IMR-90 (cell line): ENCODE measurements at regions not wholly inside any gene's neighbourhood (a gene's known extent, or its start where the extent isn't known, plus 50 kb on each side); places are given as distances from the start of the nearest gene placed in this dataset.

ENCODE experiments used
- BHLHE40 ChIP-seq: fragments of 150-350 bp; IDR thresholded peaks from 2 replicates; pipeline ENCODE4 v1.6.1; 2016; ENCODE audit warnings: mild to moderate bottlenecking, low read depth, low read length
- CHD1 ChIP-seq: IDR thresholded peaks from 2 replicates; pipeline ENCODE4 v1.6.1; 2012; ENCODE audit warnings: low read depth, low read length, improper control_type of control experiment
- NFE2L2 ChIP-seq: fragments of 150-350 bp; IDR thresholded peaks from 2 replicates; pipeline ENCODE4 v1.6.1; 2016; ENCODE audit warnings: low read depth, mild to moderate bottlenecking, low read length
- POLR2A ChIP-seq: IDR thresholded peaks from 2 replicates; pipeline ENCODE4 v1.6.1; 2012; ENCODE audit warnings: mild to moderate bottlenecking, low read depth, low read length
- SMC3 ChIP-seq: fragments of 150-350 bp; IDR thresholded peaks from 2 replicates; pipeline ENCODE4 v1.6.1; 2016; ENCODE audit warnings: low read depth, mild to moderate bottlenecking, antibody characterized with exemption, low read length, moderate library complexity
- TF ChIP-seq, protein P1 (sequence below): conservative IDR thresholded peaks from 2 replicates; pipeline ENCODE4 v1.5.1; 2012; ENCODE audit warnings: mild to moderate bottlenecking, low read depth, low read length, improper control_type of control experiment

DNA sequence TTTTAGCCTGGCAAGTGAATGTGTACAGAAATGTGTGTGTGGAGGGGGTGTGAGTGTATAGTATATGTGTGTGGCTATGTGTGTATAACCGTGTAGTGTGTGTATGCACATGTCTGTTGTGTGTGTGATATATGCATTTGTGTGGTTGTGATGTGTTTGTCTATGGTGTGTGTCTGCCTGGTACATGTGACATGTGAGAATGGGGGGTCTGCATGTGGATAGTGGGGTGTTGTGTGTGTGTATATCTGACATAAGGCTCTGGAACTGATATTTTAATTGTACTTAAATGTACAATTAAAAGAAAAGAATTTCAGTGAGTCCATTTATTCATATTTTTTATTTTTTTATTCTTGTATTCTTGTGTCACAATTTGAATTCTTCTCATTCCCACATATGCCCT is 57.2 kb upstream of the CNR1 start:
- TF ChIP-seq, protein P1, sequence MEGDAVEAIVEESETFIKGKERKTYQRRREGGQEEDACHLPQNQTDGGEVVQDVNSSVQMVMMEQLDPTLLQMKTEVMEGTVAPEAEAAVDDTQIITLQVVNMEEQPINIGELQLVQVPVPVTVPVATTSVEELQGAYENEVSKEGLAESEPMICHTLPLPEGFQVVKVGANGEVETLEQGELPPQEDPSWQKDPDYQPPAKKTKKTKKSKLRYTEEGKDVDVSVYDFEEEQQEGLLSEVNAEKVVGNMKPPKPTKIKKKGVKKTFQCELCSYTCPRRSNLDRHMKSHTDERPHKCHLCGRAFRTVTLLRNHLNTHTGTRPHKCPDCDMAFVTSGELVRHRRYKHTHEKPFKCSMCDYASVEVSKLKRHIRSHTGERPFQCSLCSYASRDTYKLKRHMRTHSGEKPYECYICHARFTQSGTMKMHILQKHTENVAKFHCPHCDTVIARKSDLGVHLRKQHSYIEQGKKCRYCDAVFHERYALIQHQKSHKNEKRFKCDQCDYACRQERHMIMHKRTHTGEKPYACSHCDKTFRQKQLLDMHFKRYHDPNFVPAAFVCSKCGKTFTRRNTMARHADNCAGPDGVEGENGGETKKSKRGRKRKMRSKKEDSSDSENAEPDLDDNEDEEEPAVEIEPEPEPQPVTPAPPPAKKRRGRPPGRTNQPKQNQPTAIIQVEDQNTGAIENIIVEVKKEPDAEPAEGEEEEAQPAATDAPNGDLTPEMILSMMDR, result no peak
- TF ChIP-seq POLR2A, result no peak
- no peak for TF ChIP-seq NFE2L2
- TF ChIP-seq SMC3, result no peak
- no peak for TF ChIP-seq BHLHE40
- TF ChIP-seq CHD1, result no peak
